ENCODE measurements at regions not wholly inside any gene's neighbourhood (a gene's known extent, or its start where the extent isn't known, plus 50 kb on each side); places are given as distances from the start of the nearest gene placed in this dataset.
"Not testable (repeated sequence)": the region's sequence is repeated elsewhere in the genome, so short reads cannot be mapped to it uniquely, and the experiment has no call there.

DNA sequence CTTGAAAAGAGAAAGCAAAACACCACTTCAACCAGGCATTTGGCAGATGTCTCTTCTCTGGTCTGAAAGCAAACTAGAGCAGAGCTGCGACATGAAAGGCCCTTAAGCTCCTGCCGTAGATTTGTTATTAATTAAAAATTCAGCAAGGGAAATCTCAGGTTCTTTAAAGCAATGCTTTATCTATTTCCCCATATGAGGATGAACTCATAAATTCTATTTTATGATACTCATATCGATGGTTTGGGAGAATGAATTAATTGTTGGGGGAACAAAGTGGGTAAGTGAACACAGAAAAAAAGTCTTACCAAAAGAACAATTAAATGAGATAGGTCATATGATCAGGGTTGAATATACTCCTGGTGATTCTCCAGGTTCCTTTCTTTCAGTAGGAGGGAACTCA, 464.7 kb upstream of the SLC35B3 start:
- no peak for DNase-seq (ENCODE audit: low spot score)

DNA sequence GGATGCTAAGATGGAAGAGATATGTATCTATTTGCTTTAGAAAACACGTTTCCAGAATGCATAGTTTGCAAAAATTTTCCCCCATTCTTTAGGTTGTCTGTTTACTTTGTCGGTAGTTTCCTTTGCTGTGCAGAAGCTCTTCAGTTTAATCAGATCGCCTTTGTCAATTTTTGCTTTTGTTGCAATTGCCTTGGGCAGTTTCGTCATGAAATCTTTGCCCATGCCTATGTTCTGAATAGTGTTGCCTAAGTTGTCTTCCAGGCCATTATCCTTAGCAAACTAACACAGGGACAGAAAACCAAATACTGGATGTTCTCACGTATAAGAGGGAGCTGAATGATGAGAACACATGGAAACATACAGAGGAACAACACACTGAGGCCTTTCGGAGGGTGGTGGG, 454.2 kb upstream of the SLC35B3 start:
- DNase-seq (ENCODE audit: low spot score) = no peak

DNA sequence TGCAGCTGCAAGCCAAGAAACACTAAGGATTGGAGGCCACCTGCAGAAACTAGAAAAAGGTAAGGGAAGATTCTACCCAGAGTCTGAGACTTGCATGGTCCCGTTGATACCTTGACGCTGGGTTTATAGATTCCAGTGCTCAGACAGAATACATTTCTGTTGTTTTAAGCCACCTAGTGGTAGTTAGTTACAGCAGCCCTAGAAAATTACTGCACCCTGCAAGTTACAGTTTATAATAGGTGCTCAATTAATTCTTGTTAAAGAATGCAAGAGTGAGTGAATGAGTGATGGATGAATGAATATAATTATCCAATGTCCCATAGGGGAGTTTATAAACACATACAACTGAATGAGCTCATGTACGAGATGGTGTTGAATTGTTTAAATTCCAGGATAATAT, 453.1 kb upstream of the SLC35B3 start:
- DNase-seq (ENCODE audit: low spot score) = peak; percentile 14

DNA sequence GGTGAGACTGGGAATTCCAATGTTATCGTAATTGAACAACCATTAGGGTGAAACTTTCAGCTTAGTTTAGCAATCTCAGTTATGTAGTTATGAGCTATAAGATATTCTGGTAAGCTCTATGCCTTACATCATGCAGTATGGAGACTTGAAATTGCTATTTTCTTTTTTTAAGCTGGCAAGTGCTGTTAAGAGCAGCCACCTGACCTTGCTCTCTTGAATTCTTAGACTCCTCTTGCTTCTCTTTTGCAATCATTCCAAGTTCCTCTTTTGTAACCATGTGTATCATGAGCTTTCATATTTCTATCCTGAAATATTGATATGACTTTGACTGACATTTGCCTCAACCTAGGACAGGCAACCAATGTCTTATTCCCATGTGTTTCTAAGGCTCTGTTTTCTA, 446.3 kb upstream of the SLC35B3 start:
- DNase-seq (ENCODE audit: low spot score) = no peak

DNA sequence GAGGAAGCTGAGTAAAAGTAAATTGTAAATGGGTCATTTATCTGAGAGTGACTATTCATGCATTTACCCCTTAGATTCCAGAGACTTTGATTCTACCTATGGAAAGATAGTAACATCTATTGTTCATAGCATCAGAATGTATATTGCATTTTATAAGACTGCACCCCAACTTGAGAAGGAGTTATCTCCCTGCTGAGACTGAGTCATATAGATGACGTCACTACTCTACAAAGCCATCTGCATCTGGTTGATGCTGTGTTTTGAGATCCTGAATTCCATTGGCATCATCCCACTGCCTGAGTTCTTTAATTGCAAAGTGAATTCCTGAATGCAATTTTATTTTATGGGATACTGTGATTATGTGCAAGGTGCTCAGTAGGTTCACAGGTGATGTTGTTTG, 444.0 kb upstream of the SLC35B3 start:
- DNase-seq (ENCODE audit: low spot score) = no peak

DNA sequence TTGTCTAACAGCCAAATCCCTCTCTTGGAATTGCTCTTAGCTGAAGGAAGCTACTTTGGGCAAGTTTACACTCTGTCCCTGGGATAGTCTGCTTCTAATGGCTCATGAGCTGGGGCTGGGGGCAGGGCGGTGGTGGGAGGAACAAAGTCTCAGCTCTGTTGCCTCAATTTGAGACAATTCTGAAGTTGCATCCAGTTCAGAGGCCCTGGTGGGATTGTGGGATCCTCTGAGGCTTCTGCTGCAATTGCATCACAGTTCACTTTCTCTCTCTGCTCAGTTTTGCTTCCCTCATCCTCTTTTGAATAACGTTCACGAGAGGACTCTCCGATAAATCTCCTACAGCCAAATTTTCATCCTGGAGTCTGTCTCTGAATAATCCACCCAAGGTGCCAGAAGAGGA, 440.6 kb upstream of the SLC35B3 start:
- no peak for DNase-seq (ENCODE audit: low spot score)

DNA sequence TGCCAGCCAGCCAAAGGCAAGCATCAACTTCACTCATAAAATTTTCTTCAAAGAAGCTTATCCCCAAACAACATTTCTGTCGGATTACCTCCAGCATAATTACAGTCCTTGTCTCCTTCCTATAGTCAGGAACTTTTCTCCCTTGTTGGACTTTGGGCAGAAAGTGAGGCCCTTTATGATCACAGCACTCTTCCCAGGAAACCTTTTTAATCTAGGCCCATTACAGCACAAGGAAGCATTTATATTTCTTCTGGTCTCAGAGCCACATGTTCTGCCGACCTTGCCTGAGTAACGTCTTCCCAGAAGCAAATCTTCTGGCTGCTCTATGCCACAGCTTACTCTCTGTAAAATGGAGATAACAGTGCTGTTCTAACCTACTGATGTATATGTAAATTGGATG, 437.2 kb upstream of the SLC35B3 start:
- DNase-seq (ENCODE audit: low spot score) = no peak

DNA sequence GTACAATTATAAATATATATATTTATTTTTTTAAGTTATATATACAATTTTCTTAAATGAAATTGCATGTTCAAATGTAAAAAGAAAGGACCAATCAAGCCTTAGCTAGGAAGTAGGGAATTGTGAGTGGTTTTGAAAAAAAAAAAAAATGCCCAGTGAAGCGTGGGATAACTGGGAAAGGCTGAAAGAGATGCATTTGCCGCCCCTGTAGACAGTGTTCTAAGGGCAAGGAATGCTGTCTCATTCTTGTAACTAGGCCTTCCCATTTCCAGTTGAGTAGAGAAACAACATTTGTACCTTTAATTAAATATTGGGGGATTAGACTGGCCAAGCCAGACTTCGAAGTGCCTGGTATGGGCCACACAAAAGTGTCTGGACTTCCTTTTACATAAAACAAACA, 430.1 kb upstream of the SLC35B3 start:
- no peak for DNase-seq (ENCODE audit: low spot score)

DNA sequence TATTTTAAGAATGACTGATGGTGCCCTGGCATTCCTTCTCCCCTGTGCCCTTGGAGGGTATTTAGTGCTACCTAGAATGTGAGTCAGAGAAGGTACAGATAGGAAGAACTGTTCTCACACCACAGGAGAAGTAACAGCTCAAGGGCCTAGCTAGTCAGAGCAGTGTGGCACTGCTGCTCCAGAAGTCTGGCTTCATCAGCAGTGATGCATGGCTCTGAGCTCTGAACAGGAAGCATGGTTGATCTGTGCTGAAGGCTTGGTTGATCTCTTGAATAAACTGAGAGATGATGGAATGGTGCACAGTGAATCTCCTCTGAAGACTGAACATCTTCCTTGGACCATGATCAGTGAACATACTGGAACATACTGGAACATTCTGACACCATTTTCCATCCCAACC, 425.3 kb upstream of the SLC35B3 start:
- DNase-seq (ENCODE audit: low spot score) = no peak

DNA sequence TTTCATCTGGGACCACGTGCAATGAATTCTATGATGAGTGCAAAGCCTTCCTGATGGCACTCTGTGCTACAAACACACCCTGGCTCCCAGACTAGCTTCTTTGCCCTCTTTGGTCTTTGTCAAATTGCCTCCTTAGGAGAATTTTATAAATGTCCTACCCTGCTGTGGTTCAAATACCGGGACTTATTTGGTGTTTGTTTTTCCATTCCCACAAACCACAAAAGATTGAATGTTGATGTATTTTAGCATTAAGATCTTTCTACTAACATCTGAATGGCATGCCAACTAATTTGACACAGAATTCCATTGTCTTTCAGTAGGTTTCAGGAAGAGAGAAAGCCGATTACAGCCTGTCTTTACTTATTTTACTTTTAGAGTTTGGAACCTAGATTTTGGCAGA, 424.2 kb upstream of the SLC35B3 start:
- DNase-seq (ENCODE audit: low spot score) = no peak

DNA sequence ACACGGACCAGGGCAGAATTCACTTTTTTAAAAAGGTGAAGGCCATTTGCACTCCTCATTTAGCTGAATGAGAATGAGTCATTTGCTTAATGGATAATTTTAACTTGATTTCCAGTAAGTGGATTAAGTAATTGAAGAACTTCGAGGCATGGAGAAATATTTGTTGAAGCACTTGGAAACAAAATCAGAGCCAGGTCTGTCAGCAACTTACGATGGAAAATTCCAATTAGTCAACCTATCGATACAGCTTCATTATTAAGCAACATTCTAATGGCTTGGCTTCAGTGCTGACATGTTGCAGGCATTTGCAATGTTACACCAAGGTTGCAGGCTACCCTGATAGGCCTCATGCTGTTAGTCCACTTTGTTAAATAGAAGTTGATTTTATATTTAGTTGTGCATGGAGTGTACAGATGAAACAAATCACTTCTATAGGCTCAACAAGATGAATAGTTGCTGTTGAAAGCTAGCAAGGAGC, 423.5 kb upstream of the SLC35B3 start:
- DNase-seq (ENCODE audit: low spot score) = no peak

DNA sequence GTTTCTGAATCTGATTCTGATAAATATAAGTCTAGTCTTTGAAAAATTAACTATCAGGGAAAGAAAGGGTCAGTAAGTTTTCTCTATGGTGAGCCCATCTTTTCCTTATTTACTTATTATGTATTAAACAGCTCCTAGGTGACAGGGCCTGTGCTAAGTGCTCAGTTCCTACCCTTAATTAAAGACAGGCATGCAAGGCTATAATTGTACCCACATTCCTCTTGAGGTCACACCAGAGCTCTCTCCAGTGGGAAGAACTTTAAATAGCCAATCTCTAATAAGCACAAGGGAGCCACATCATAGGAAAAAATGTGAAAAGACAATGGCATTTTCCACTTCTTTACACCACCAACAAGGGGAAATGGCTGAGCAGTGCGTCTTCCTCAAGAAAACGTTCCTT, 421.8 kb upstream of the SLC35B3 start:
- DNase-seq (ENCODE audit: low spot score) = no peak

DNA sequence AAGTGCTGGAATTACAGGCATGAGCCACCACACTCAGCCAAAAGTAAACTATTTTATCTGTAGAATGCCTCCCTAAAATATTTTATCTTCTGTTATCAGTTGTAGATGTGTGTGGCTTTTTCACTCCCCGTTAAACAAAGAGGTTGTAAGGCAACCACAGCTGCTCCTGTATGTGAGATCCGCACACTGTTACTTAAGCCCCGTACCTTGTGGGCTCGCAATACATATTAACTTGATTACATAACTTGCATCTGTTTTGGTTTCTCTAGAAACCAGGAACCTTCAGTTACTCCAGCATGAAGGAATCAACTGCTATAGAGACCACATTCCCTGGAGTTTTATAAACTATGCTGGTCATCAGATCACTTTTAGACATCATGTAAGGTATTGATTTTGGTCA, 420.1 kb upstream of the SLC35B3 start:
- no peak for DNase-seq (ENCODE audit: low spot score)

DNA sequence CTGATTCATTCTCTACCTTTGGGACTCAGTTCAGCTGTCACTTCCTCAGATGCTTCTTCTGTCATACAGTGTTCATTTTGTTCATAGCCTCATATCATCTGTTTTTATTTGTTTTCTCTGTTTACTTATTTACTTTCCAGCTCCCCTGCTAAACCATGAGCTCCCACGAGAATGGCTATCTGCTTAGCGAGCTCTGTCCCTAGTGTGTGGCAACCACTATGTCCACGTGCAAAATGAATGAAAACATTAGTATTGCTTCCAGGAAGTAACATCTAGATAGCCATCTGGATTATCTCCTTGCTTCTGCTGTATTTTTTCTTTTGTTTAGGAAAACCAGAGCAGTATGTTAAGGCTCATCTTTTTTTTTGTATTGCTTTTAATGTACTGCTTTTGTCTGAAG, 417.0 kb upstream of the SLC35B3 start:
- DNase-seq (ENCODE audit: low spot score) = no peak

DNA sequence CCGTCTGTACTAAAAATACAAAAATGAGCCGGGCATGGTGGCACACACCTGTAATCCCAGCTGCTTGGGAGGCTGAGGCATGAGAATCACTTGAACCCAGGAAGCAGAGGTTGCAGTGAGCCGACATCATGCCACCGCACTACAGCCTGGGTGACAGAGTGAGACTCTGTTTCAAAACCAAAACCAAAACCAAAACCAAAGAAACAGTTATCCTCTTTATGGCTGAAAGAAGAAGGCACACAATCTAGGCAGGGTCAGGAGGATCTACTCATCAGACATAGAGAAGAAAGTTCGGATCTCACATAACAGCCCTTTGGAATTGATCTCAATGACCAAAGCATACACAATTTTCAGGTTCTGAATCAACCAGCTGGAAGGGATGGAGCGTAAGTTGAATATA, 411.3 kb upstream of the SLC35B3 start:
- DNase-seq (ENCODE audit: low spot score) = not testable (repeated sequence)

DNA sequence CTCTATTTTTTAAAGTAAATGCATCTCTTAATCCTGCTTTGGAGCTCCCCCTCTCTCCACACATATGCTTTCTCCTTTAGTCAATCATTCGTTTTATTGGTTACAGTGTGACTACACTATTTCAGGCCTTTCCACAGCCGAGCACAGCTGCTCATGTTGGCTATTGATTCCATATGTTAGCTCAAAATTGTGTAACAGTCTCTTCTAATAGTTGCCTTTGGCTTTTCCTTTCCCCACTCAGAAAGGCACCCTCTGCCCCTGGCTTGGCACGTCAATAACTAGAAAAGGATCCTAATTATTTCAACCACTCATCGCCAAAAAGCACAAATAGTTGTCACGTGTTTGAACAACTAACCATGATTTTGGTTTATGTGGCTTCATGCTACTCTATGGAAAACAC, 410.3 kb upstream of the SLC35B3 start:
- no peak for DNase-seq (ENCODE audit: low spot score)

DNA sequence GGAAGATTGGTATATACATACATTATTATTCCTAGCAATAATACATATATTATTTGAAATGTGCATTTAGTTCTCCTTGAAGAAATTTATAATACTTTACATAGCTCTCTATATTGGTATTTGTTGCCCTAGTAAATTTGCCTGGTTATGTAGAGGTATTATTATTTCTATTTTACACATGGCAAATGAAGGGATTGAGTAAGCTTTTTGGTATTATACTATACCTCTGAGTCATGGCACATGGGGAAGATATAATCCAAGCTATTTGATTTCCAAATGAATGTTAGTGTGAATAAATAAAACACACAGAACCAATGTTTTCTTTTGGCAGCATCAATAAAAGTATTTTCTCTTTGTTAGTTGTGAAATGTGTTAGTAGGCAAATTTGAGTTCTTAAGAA, 409.6 kb upstream of the SLC35B3 start:
- no peak for DNase-seq (ENCODE audit: low spot score)

DNA sequence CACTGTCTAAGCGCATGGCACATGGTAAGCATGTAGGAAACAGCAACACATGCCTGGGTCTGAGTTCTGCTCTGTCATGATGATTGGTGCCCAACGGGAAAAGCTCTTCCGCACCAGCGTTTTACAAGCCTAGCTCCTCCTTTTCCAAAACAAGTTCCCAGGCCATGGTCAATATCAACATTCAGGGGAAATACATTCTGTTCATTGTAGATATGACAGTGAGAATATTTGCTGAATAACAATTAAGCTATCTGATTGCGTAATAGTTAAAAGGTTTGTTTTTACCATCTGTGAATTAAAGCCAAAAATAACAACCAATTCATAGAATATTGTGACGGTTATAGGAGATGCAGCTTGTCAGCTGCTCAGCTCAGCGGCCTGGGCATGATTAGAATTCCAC, 404.3 kb upstream of the SLC35B3 start:
- DNase-seq (ENCODE audit: low spot score) = no peak

DNA sequence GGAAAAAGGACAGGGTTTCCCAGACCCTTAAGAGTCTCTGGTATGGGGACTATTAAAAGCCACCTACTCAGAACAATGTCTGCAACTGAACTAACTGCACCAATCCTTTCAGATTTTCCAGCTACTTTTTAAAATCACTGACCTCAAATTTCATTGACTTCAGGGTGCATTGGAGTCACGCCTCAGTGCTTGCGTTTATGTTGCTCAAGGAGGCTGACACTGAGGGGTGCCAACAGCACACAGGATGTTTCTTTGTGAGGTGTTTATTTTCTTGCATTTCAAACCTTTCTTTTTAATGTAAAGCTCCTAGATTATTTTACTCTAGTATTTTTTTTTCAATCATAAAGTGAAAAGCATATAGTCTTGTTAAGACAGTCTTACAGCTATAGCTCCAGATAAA, 402.0 kb upstream of the SLC35B3 start:
- DNase-seq (ENCODE audit: low spot score) = no peak

DNA sequence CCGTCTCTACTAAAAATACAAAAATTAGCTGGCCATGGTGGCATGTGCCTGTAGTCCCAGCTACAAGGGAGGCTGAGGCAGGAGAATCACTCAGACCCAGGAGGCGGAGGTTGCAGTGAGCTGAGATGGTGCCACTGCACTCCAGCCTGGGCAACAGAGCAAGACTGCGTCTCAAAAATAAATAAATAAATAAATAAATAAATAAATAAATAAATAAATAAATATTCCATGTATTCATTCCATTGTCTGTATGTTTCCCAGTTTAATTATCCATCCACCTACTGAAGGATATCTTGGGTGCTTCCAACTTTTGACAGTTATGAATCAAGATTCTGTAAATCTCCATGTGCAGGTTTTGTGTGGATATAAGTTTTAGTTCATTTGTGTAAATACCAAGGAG, 397.4 kb upstream of the SLC35B3 start:
- DNase-seq (ENCODE audit: low spot score) = not testable (repeated sequence)

DNA sequence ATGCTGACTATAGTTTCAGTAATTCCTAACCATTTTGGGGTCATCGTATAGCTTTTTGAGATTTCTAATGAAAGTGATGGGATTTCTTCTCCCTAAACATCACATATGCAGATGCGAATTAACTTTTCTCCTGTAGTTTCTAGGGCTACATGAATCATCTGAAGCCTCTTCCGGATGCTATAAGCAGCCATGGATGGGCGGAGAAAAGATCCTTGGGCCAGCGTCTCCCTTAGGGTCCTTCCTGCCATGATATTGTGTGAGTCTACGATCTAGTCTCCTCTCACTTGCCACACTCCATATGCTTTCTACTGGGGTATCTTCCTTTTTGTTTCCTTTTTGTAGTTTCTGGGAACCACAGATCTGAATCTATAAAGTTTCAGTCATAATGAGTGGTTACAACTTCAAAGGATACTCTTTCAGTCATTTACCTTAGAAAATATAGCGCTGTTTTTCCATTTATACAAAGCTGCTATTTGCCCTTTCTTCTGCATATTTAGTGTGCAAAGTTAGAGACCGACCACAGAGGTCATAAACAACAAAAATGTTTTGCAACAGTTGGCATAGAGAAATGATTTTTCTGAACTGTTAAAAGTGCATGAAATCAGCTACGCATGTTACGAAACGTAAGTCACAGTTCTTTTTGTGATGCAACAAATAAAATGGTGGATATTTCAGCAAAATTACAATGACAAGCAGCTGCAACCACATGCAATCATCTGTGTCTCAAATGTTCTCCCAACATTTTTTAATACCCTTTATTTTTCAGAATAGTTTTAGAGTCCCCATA, 396.2 kb upstream of the SLC35B3 start:
- DNase-seq (ENCODE audit: low spot score) = no peak

DNA sequence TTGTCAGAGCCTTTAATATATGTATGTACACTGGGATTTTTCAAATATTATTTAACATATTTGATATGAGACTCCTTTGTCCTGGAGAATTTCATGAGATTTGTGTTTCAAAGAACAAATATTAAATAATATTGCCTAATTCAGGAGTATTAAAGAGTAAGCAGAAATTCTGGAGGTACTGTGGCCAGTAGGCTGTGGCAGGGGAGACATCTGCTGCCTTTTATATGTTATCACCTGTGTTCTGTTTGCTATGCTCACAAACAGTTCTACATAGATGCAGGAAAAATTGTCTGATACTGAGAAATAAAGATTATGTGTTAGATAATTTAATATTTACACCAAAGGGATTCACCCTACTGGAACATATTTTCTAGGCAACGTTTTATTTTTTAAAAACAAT, 395.4 kb upstream of the SLC35B3 start:
- no peak for DNase-seq (ENCODE audit: low spot score)

DNA sequence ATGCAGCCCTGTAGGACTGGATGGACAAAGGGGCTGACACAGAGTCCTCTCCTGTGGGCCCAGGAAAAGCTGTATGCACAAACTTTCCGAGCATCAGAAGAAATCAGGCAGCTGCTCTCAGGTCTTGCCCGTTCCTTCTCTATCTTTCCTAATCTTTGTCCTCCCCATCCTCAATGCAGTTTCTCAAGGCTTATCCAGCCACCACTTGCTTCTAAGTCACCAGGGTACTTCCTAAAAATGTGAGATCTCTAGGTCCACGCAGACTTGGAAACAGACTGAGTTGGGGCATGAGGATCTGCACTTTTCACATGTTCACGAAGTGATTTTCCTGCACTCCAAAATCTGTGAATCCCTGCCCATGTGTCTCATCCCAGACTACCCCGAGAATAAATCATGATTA, 394.5 kb upstream of the SLC35B3 start:
- no peak for DNase-seq (ENCODE audit: low spot score)

DNA sequence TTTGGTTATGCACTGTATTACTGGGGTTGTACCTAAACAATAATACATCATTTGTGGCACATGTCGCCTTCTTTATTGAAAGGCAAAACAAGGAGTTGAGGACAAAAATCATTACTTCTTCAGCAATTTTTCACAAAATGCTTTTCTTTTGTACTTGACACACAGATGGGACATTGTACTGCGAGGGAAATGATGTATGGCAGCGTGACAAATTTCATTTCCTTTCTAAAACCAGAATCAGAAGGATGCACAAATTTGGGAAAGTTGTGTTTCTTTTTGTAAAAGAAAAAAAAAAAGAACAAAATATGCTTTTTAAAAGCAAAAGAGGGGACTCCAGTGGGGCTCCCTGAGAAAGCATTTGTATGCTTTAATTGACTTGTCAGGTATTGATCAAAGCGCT, 394.0 kb upstream of the SLC35B3 start:
- DNase-seq (ENCODE audit: low spot score) = no peak

Measured in iPS-NIHi11 (cell line).